ACC112 (cell line): ENCODE measurements at regions not wholly inside any gene's neighbourhood (a gene's known extent, or its start where the extent isn't known, plus 50 kb on each side); places are given as distances from the start of the nearest gene placed in this dataset.
"Not testable (repeated sequence)": the region's sequence is repeated elsewhere in the genome, so short reads cannot be mapped to it uniquely, and the experiment has no call there.

Experiments used
- H2AFZ ChIP-seq: fragments of 200-600 bp; sonication (generic); one replicate; pipeline ENCODE4 v1.6.0; 2017; ENCODE audit warnings: antibody characterized with exemption, low read length; ENCODE audit not compliant: unreplicated experiment
- H3K27ac ChIP-seq: fragments of 200-600 bp; sonication (generic); 2 replicates; pipeline ENCODE4 v1.5.1; 2014; ENCODE audit warnings: low read depth, mild to moderate bottlenecking, antibody characterized with exemption, low read length, moderate library complexity
- H3K27me3 ChIP-seq: fragments of 200-600 bp; sonication (generic); 2 replicates; pipeline ENCODE4 v1.6.1; 2014; ENCODE audit warnings: mild to moderate bottlenecking, antibody characterized with exemption, low read length, moderate library complexity, mixed read lengths; ENCODE audit not compliant: insufficient read depth
- H3K36me3 ChIP-seq: fragments of 200-600 bp; sonication (generic); 2 replicates; pipeline ENCODE4 v1.6.1; 2016; ENCODE audit warnings: mild to moderate bottlenecking, antibody characterized with exemption, low read length, moderate library complexity, mixed read lengths; ENCODE audit not compliant: insufficient read depth
- H3K4me1 ChIP-seq: fragments of 200-600 bp; sonication (generic); one replicate; pipeline ENCODE4 v1.6.1; 2016; ENCODE audit warnings: low read length, mixed read lengths; ENCODE audit not compliant: insufficient read depth, unreplicated experiment, control insufficient read depth
- H3K4me3 ChIP-seq: fragments of 200-600 bp; sonication (generic); 2 replicates; pipeline ENCODE4 v1.5.1; 2014; ENCODE audit warnings: mild to moderate bottlenecking, low read depth, low read length
- H3K79me2 ChIP-seq: fragments of 200-600 bp; sonication (generic); one replicate; pipeline ENCODE4 v1.6.0; 2016; ENCODE audit warnings: low read length; ENCODE audit not compliant: control insufficient read depth, unreplicated experiment, insufficient read depth

- Histone ChIP-seq H3K36me3 (no peaks in the 10 kb centered on the region), H3K79me2 (no peaks in the 10 kb centered on the region), H3K4me3 (no peak overlapping the region), H2AFZ (no peak overlapping the region), H3K27me3 (no peaks in the 10 kb centered on the region), H3K4me1 (no peaks in the 10 kb centered on the region), H3K27ac (no peak overlapping the region)
Measured at GRCh38 chr2:198880986-198881385, 576.8 kb downstream of the SATB2 start.

- no peaks in the 10 kb centered on the region for H3K79me2 ChIP-seq
- no peak overlapping the region for H3K4me3 ChIP-seq
- no peaks in the 10 kb centered on the region for H3K27me3 ChIP-seq
- H3K4me1 ChIP-seq, result no peaks in the 10 kb centered on the region
- H3K27ac ChIP-seq, result no peak overlapping the region
- H2AFZ ChIP-seq, result no peak overlapping the region
- no peaks in the 10 kb centered on the region for H3K36me3 ChIP-seq
Measured at GRCh38 chr2:198880421-198880820, 577.3 kb downstream of the SATB2 start.

DNA sequence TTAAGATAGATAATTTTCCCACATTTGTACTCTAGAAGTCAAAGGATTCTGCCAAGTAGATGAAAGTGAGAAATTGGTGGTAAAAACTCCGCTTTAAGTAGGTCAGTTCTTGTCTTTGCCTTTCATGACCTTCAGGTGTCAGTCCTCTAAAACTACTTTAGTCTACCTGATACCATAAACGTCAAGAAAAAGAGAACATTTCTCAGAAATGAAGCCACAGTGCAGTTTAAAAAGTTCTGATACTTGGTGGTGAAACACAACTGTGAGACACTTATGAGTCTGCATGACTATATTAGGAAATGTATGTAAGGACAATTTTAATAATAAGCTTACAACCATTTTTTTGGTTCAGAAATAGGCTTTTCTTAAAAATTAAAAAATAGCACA is 583.3 kb downstream of the SATB2 start:
- H3K27ac ChIP-seq, result peak overlapping the region; percentile 70
- H3K79me2 ChIP-seq, result no peaks in the 10 kb centered on the region
- peak overlapping the region; percentile 9; the same call in 1 of the 2 replicates for H3K4me3 ChIP-seq
- no peaks in the 10 kb centered on the region for H3K27me3 ChIP-seq
- H3K4me1 ChIP-seq, result peaks cover 7% of the 10 kb centered on the region
- no peaks in the 10 kb centered on the region for H3K36me3 ChIP-seq
- H2AFZ ChIP-seq, result peak overlapping the region; percentile 46

- no peaks in the 10 kb centered on the region for H3K36me3 ChIP-seq
- peak overlapping the region; percentile 46 for H2AFZ ChIP-seq
- H3K4me3 ChIP-seq, result peak overlapping the region; percentile 9; the same call in 1 of the 2 replicates
- peak overlapping the region; percentile 70 for H3K27ac ChIP-seq
- peaks cover 7% of the 10 kb centered on the region for H3K4me1 ChIP-seq
- H3K27me3 ChIP-seq, result no peaks in the 10 kb centered on the region
- H3K79me2 ChIP-seq, result no peaks in the 10 kb centered on the region
Measured at GRCh38 chr2:198873503-198874471, 584.0 kb downstream of the SATB2 start.

GRCh38 chr2:198863655-198864054 is 594.1 kb downstream of the SATB2 start:
- H3K4me1 ChIP-seq, result no peaks in the 10 kb centered on the region
- no peak overlapping the region for H3K27ac ChIP-seq
- H3K79me2 ChIP-seq, result no peaks in the 10 kb centered on the region
- H2AFZ ChIP-seq, result no peak overlapping the region
- no peaks in the 10 kb centered on the region for H3K27me3 ChIP-seq
- no peak overlapping the region for H3K4me3 ChIP-seq
- no peaks in the 10 kb centered on the region for H3K36me3 ChIP-seq

- H3K4me1 ChIP-seq, result no peaks in the 10 kb centered on the region
- no peak overlapping the region for H3K27ac ChIP-seq
- H3K79me2 ChIP-seq, result no peaks in the 10 kb centered on the region
- no peaks in the 10 kb centered on the region for H3K36me3 ChIP-seq
- no peaks in the 10 kb centered on the region for H3K27me3 ChIP-seq
- H2AFZ ChIP-seq, result no peak overlapping the region
- no peak overlapping the region for H3K4me3 ChIP-seq
Measured at GRCh38 chr2:198861080-198861479, 596.7 kb downstream of the SATB2 start.

DNA sequence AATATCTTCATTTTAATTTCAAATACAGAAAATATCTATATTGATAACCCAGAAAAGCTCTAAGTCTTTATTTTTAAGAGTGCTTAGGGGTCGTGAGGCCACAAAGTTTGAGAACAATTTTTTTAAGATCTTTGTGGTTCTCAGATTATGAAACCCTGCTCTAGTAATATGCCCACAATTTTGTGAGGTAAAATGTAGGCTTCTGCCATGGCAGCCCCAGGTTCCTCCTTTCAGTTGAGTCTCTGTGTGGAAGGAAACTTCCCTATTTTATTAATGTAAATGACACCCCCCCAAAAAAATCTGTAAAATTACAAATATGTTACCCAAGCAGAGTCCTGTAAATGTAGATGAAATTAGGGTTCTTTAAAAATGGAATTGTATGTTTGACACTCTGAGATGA is 600.5 kb downstream of the SATB2 start:
- H3K36me3 ChIP-seq, result no peaks in the 10 kb centered on the region

GRCh38 chr2:198855746-198856145 is 602.0 kb downstream of the SATB2 start:
- H3K4me3 ChIP-seq, H3K27me3 ChIP-seq, H3K4me1 ChIP-seq, H3K79me2 ChIP-seq, H3K36me3 ChIP-seq, H2AFZ ChIP-seq, H3K27ac ChIP-seq: not testable (repeated sequence)

More for the DNA sequence above, 600.5 kb downstream of the SATB2 start:
- H2AFZ ChIP-seq, result no peak overlapping the region
- no peaks in the 10 kb centered on the region for H3K79me2 ChIP-seq
- H3K27me3 ChIP-seq, result no peaks in the 10 kb centered on the region
- no peaks in the 10 kb centered on the region for H3K4me1 ChIP-seq
- no peak overlapping the region for H3K27ac ChIP-seq
- no peak overlapping the region for H3K4me3 ChIP-seq

GRCh38 chr2:198852248-198852647 is 605.5 kb downstream of the SATB2 start:
- Histone ChIP-seq H3K79me2 (no peaks in the 10 kb centered on the region), H2AFZ (no peak overlapping the region), H3K4me3 (no peak overlapping the region), H3K27me3 (no peaks in the 10 kb centered on the region), H3K4me1 (no peaks in the 10 kb centered on the region), H3K36me3 (no peaks in the 10 kb centered on the region), H3K27ac (no peak overlapping the region)

DNA sequence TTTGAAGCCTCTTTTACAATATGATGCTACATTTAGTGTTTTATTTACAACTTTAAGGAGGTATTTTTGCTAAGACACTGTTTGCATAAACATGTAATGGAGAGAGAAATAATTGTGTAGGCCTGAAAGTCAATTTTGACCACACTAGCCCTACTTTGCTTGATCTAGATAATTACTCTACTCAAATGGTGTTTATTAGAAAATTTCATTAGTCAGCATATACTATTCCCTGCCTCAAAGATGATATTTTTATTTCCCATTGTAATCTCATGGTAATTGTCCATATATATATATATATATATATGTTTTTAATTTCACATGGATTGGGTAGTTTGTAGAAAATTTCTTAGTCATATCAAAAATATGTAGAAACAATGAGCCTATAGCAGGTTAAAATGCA is 632.2 kb downstream of the SATB2 start:
- no peaks in the 10 kb centered on the region for H3K79me2 ChIP-seq
- no peak overlapping the region for H2AFZ ChIP-seq
- H3K27ac ChIP-seq, result no peak overlapping the region
- H3K4me1 ChIP-seq, result no peaks in the 10 kb centered on the region
- H3K27me3 ChIP-seq, result no peaks in the 10 kb centered on the region
- H3K4me3 ChIP-seq, result no peak overlapping the region
- no peaks in the 10 kb centered on the region for H3K36me3 ChIP-seq

- H3K27me3 ChIP-seq, result no peaks in the 10 kb centered on the region
- H3K79me2 ChIP-seq, result no peaks in the 10 kb centered on the region
- H3K4me3 ChIP-seq, result no peak overlapping the region
- H3K4me1 ChIP-seq, result no peaks in the 10 kb centered on the region
- H3K36me3 ChIP-seq, result no peaks in the 10 kb centered on the region
- no peak overlapping the region for H2AFZ ChIP-seq
- no peak overlapping the region for H3K27ac ChIP-seq
Measured at GRCh38 chr2:198817536-198817935, 640.2 kb downstream of the SATB2 start.
